Naive B cell (primary cell): ENCODE measurements at regions not wholly inside any gene's neighbourhood (a gene's known extent, or its start where the extent isn't known, plus 50 kb on each side); places are given as distances from the start of the nearest gene placed in this dataset.

Source experiments
- ATAC-seq, 2 donors: fragments of 150-1000 bp; cut with Tn5 transposase; 2 replicates each; pipeline ENCODE4 v1.10.0; 2021; ENCODE audit warnings: low read depth in 2 of 2, mild to moderate bottlenecking in 2 of 2, moderate library complexity in 2 of 2
- DNase-seq: peaks from one replicate; pipeline ENCODE4 v3.0.0; 2022
- H3K27ac Mint-ChIP-seq, 6 donors: one replicate each; pipeline ENCODE4 v1.8.0; 2020 to 2022; ENCODE audit warnings: mild to moderate bottlenecking in 6 of 6, mixed read lengths in 6 of 6, moderate library complexity in 5 of 6, inconsistent platforms in 2 of 6
- H3K27me3 Mint-ChIP-seq, 3 donors: one replicate each; pipeline ENCODE4 v1.8.0; 2021 to 2022; ENCODE audit warnings: mixed read lengths in 3 of 3, mild to moderate bottlenecking in 1 of 3
- H3K36me3 Mint-ChIP-seq, 2 donors: one replicate each; pipeline ENCODE4 v1.8.0; 2020 to 2022; ENCODE audit warnings: mixed read lengths in 2 of 2, inconsistent platforms in 1 of 2, mild to moderate bottlenecking in 1 of 2
- H3K4me1 Mint-ChIP-seq, 3 donors: one replicate each; pipeline ENCODE4 v1.8.0; 2020 to 2022; ENCODE audit warnings: mixed read lengths in 3 of 3, inconsistent platforms in 1 of 3, mild to moderate bottlenecking in 1 of 3, moderate library complexity in 1 of 3
- H3K4me3 Mint-ChIP-seq, 8 donors: one replicate each; pipeline ENCODE4 v1.8.0; 2020 to 2022; ENCODE audit warnings: mild to moderate bottlenecking in 8 of 8, mixed read lengths in 8 of 8, moderate library complexity in 8 of 8, inconsistent platforms in 2 of 8
- H3K9me3 Mint-ChIP-seq, 7 donors: one replicate each; pipeline ENCODE4 v1.8.0; 2020 to 2022; ENCODE audit warnings: mixed read lengths in 7 of 7, mild to moderate bottlenecking in 5 of 7, inconsistent platforms in 2 of 7, moderate library complexity in 1 of 7

DNA sequence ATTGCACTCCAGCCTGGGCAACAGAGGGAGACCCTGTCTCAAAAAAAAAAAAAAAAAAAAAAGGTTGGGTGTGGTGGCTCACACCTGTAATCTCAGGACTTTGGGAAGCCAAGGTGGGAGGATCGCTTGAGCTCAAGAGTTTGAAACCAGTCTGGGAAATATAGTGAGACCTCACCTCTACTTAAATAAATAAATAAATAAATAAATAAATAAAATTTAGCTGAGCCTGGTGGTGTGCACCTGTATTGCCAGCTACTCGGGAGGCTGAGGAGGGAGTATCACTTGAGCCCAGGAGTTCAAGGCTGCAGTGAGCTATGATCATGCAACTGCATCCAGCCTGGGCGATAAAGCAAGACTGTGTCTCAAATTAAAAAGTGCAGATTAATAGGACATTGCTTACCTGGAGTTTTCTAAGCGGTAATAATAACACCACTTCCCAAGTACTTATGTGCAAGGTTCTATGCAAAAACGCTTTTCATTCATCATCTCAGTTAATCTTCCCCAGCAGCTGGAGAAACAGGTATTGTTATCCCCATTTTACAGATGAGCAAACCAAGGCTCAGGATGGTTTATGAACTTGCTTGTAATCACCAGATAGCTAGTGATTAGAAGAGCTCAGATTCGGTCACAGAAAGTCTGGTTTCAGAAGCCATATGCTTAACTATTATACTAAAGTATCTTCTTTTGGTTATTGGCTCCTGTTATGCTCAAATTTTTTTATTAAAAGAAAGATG lies 196.5 kb upstream of the MKLN1 start:
- H3K4me3 Mint-ChIP-seq: no peak overlapping the region
- no peak overlapping the region for H3K27ac Mint-ChIP-seq
- H3K4me1 Mint-ChIP-seq: no peaks in the 10 kb centered on the region
- no peaks in the 10 kb centered on the region for H3K27me3 Mint-ChIP-seq
- no peak for DNase-seq
- no peaks in the 10 kb centered on the region for H3K9me3 Mint-ChIP-seq
- ATAC-seq: no peak
- H3K36me3 Mint-ChIP-seq: no peaks in the 10 kb centered on the region

GRCh38 chr7:131131746-131132431 lies 195.8 kb upstream of the MKLN1 start:
- Mint-ChIP-seq H3K36me3 (no peaks in the 10 kb centered on the region), H3K9me3 (no peaks in the 10 kb centered on the region), H3K27ac (no peak overlapping the region), H3K27me3 (no peaks in the 10 kb centered on the region), H3K4me3 (no peak overlapping the region), H3K4me1 (no peaks in the 10 kb centered on the region)
- DNase-seq (no peak), ATAC-seq (no peak)

DNA sequence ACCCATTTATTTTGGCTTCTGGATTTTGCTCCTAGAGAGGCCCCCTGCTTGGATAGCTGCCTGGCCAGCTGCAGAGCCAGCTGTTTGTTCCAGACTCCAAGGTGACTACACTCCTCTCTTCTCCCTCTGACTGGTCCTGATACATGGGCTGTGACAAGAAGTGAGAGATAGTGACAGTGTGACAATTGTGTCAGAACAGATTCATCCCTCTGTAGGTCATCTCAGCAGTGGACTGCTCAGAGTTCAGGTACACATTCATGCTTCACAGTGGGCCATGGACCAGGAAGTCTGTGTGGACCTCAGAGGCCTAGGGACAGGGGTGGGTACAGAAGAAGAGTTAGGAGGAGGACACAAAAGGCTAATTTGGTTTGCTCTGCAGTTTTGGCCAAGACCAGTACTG lies 188.2 kb upstream of the MKLN1 start:
- Mint-ChIP-seq H3K4me3 (no peak overlapping the region), H3K36me3 (peaks cover 0 to 7% of the 10 kb centered on the region in 2 donors), H3K27me3 (peaks cover 0 to 8% (median 3%) of the 10 kb centered on the region in 3 donors), H3K27ac (peak overlapping the region in 1 of 6 donors; percentile 58), H3K4me1 (peaks cover 0 to 7% (median 6%) of the 10 kb centered on the region in 3 donors), H3K9me3 (peaks cover 0 to 2% (median 0%) of the 10 kb centered on the region in 7 donors)
- DNase-seq (no peak), ATAC-seq (no peak)

DNA sequence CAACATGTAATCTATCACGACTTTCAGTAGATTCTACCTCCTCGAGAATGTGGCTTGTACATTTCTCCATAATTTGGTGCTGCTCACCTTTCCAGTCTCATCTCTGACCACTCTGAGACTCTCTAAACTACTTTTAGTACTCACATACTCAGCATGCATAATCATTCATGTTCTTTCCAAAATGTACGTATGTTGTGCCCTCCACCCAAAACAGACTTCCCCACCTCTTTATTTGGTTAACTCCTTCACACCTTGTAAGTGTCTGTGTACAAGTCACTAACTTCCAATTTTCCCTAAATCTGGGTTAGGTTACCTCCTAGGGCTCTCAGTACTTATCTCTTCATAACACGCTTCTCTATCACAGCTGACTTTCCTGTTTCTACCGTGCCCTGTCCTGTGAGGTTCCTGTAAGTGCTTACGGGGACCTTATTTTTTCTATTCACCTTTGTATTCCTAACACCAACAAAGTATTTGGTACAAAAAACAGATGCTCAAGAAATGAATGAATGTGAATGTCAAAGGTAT lies 186.2 kb upstream of the MKLN1 start:
- H3K27ac Mint-ChIP-seq: peak overlapping the region in 1 of 6 donors; percentile 20

DNA sequence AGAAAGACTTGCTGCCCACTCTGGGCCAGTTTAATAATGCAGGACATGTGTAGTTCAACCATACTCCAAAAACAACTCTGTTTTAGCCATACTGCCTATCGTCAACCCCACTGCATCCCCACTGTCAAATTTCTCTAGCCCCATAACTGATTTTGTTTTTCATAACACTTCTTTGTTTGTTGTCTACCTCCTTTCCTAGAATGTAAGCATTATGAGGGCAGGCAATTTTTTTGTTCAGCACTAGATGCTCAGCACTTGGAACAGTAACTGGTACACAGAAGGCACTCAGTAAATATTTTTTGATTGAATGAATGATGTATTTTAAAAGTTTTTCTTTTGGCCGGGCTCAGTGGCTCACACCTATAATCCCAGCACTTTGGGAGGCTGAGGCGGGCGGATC lies 183.8 kb upstream of the MKLN1 start:
- ATAC-seq (no peak), DNase-seq (no peak)
- peaks cover 0 to 7% of the 10 kb centered on the region in 2 donors for H3K36me3 Mint-ChIP-seq
- H3K27ac Mint-ChIP-seq: no peak overlapping the region
- peaks cover 0 to 7% (median 6%) of the 10 kb centered on the region in 3 donors for H3K4me1 Mint-ChIP-seq
- peaks cover 0 to 2% (median 0%) of the 10 kb centered on the region in 7 donors for H3K9me3 Mint-ChIP-seq
- peaks cover 0 to 8% (median 3%) of the 10 kb centered on the region in 3 donors for H3K27me3 Mint-ChIP-seq
- H3K4me3 Mint-ChIP-seq: no peak overlapping the region

More for the DNA sequence above, 186.2 kb upstream of the MKLN1 start:
- ATAC-seq: no peak
- Mint-ChIP-seq H3K27me3 (peaks cover 0 to 8% (median 3%) of the 10 kb centered on the region in 3 donors), H3K4me3 (no peak overlapping the region), H3K9me3 (peaks cover 0 to 2% (median 0%) of the 10 kb centered on the region in 7 donors), H3K4me1 (peaks cover 0 to 7% (median 6%) of the 10 kb centered on the region in 3 donors), H3K36me3 (peaks cover 0 to 7% of the 10 kb centered on the region in 2 donors)
- DNase-seq: no peak

DNA sequence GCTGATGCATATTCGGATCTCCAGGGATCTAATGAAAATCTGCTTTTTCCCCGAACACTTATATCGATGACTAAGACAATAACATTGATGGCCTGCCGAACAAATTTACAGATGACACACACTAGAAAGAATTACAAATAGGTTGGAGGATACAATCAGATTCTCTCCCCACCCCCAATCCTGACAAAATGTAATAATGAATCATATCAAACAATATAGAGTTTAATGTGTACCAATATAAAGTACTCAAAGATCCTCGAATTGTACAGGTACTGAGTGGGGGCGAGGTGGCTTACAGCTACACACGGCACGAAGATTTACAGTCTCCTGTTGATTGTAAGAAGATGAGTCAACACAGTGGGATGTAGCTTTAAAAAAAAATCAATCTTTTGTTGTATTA lies 182.7 kb upstream of the MKLN1 start:
- Mint-ChIP-seq H3K27ac (no peak overlapping the region), H3K36me3 (peaks cover 0 to 7% of the 10 kb centered on the region in 2 donors), H3K27me3 (peaks cover 0 to 8% (median 3%) of the 10 kb centered on the region in 3 donors), H3K4me3 (no peak overlapping the region), H3K9me3 (peaks cover 0 to 2% (median 0%) of the 10 kb centered on the region in 7 donors), H3K4me1 (peaks cover 0 to 4% (median under 1%) of the 10 kb centered on the region in 3 donors)
- ATAC-seq: no peak
- no peak for DNase-seq

- ATAC-seq (no peak), DNase-seq (no peak)
- H3K4me3 Mint-ChIP-seq: no peak overlapping the region
- H3K27ac Mint-ChIP-seq: peak overlapping the region in 1 of 6 donors; percentile 4
- H3K36me3 Mint-ChIP-seq: peaks cover 0 to 7% of the 10 kb centered on the region in 2 donors
- H3K27me3 Mint-ChIP-seq: peaks cover 0 to 8% (median 3%) of the 10 kb centered on the region in 3 donors
- H3K9me3 Mint-ChIP-seq: peaks cover 0 to 2% (median 0%) of the 10 kb centered on the region in 7 donors
- H3K4me1 Mint-ChIP-seq: no peaks in the 10 kb centered on the region
Observed at GRCh38 chr7:131145770-131146169, 181.9 kb upstream of the MKLN1 start.

DNA sequence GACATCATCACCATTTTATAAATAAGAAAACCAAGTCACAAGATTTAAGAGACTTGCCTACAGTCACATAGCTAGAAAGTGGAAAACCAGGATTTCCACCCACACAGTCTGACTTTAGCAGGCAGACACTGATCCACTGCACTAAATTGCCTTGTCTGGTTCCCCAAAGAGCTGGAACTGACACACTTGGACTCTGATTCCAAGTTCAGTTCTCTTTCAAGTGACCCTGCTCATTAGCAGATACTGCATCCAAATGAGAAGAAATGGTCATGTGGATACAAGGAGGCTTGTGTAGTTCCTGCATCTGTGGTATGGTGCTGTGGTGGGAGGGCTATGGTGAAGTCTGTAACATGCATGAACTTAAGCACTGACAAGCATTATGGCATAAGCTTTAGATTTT lies 180.1 kb upstream of the MKLN1 start:
- ATAC-seq: no peak
- DNase-seq: no peak
- Mint-ChIP-seq H3K27ac (peak overlapping the region in 2 of 6 donors; percentile 11 to 63), H3K27me3 (no peaks in the 10 kb centered on the region), H3K4me1 (no peaks in the 10 kb centered on the region), H3K9me3 (no peaks in the 10 kb centered on the region), H3K4me3 (no peak overlapping the region), H3K36me3 (no peaks in the 10 kb centered on the region)

- DNase-seq (no peak), ATAC-seq (no peak)
- no peaks in the 10 kb centered on the region for H3K27me3 Mint-ChIP-seq
- H3K4me1 Mint-ChIP-seq: no peaks in the 10 kb centered on the region
- no peaks in the 10 kb centered on the region for H3K9me3 Mint-ChIP-seq
- no peak overlapping the region for H3K4me3 Mint-ChIP-seq
- peak overlapping the region in 1 of 6 donors; percentile 56 for H3K27ac Mint-ChIP-seq
- H3K36me3 Mint-ChIP-seq: no peaks in the 10 kb centered on the region
Observed at GRCh38 chr7:131148258-131148657, 179.4 kb upstream of the MKLN1 start.

- no peaks in the 10 kb centered on the region for H3K36me3 Mint-ChIP-seq
- H3K27ac Mint-ChIP-seq: peak overlapping the region in 1 of 6 donors; percentile 56
Observed at GRCh38 chr7:131148708-131149428, 178.8 kb upstream of the MKLN1 start.

DNA sequence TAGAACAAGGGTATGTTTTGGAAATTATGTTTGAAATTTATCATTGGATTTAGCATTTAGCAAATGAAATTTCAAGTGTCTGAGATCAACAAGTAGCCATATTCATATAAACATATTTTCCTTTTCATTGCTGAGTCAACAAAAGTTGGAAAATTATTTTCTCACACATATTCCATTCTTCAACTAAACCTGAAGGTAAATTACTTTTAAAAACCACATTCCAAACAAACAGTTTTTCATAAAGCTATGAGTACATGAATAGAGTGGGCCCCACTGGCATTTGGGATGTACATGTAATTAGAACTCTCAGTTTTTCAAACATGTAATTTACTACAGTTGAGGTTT lies 178.3 kb upstream of the MKLN1 start:
- Mint-ChIP-seq H3K4me1 (no peaks in the 10 kb centered on the region), H3K27ac (no peak overlapping the region), H3K36me3 (no peaks in the 10 kb centered on the region), H3K4me3 (no peak overlapping the region), H3K27me3 (no peaks in the 10 kb centered on the region), H3K9me3 (no peaks in the 10 kb centered on the region)
- no peak for DNase-seq
- no peak for ATAC-seq

More at GRCh38 chr7:131148708-131149428, 178.8 kb upstream of the MKLN1 start:
- Mint-ChIP-seq H3K27me3 (no peaks in the 10 kb centered on the region), H3K4me3 (no peak overlapping the region), H3K9me3 (no peaks in the 10 kb centered on the region), H3K4me1 (no peaks in the 10 kb centered on the region)
- DNase-seq: no peak
- no peak for ATAC-seq

- DNase-seq (no peak), ATAC-seq (no peak)
- H3K27ac Mint-ChIP-seq: peak overlapping the region in 2 of 6 donors; percentile 41 to 53
- no peak overlapping the region for H3K4me3 Mint-ChIP-seq
- H3K27me3 Mint-ChIP-seq: no peaks in the 10 kb centered on the region
- no peaks in the 10 kb centered on the region for H3K4me1 Mint-ChIP-seq
- H3K36me3 Mint-ChIP-seq: no peaks in the 10 kb centered on the region
- H3K9me3 Mint-ChIP-seq: no peaks in the 10 kb centered on the region
Observed at GRCh38 chr7:131149840-131150239, 177.8 kb upstream of the MKLN1 start.

DNA sequence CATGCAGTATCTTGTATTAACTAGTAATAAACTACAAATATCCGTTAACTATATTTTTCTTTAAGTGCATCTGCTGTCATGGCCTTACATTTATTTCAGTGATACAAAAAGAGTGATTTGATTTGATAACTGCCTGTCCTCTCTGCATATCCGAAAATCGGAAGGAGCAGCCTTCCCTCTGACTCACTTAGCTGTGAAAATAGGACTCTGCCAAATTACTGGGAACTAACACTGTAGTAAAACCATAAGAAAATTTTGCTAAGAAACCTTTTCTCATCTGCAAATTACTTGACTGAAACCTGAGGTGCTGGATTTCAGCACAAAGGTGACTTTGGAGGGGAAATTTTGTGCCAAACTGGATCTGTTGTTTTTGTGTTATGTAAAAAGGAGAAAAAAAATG lies 176.6 kb upstream of the MKLN1 start:
- H3K27me3 Mint-ChIP-seq: no peaks in the 10 kb centered on the region
- no peaks in the 10 kb centered on the region for H3K9me3 Mint-ChIP-seq
- H3K27ac Mint-ChIP-seq: no peak overlapping the region
- no peak for DNase-seq
- H3K36me3 Mint-ChIP-seq: no peaks in the 10 kb centered on the region
- ATAC-seq: no peak
- H3K4me1 Mint-ChIP-seq: no peaks in the 10 kb centered on the region
- H3K4me3 Mint-ChIP-seq: no peak overlapping the region
